Neural progenitor cell (in vitro differentiated cells): ENCODE measurements at regions not wholly inside any gene's neighbourhood (a gene's known extent, or its start where the extent isn't known, plus 50 kb on each side); places are given as distances from the start of the nearest gene placed in this dataset.

Source experiments
- DNase-seq: peaks from one replicate; pipeline ENCODE4 v3.0.0-alpha.2; 2016; ENCODE audit warnings: low spot score
- H2AFZ ChIP-seq: fragments of 200-600 bp; sonication (generic); replicated peaks from 2 replicates; pipeline ENCODE4 v1.6.1; 2016; ENCODE audit warnings: antibody characterized with exemption
- H3F3A ChIP-seq: fragments of 200-600 bp; sonication (generic); 2 replicates; pipeline ENCODE4 v1.6.1; 2016; ENCODE audit warnings: antibody characterized with exemption, low read depth
- H3K27ac ChIP-seq: fragments of 200-600 bp; sonication (generic); 2 replicates; pipeline ENCODE4 v1.5.1; 2016; ENCODE audit warnings: mild to moderate bottlenecking
- H3K27me3 ChIP-seq: fragments of 200-600 bp; sonication (generic); 2 replicates; pipeline ENCODE4 v1.6.1; 2016; ENCODE audit warnings: mild to moderate bottlenecking, moderate library complexity
- H3K36me3 ChIP-seq: fragments of 200-600 bp; sonication (generic); 2 replicates; pipeline ENCODE4 v1.5.1; 2016
- H3K4me1 ChIP-seq: fragments of 200-600 bp; sonication (generic); 2 replicates; pipeline ENCODE4 v1.6.1; 2016; ENCODE audit warnings: mixed run types
- H3K4me2 ChIP-seq: fragments of 200-600 bp; sonication (generic); 2 replicates; pipeline ENCODE4 v1.6.1; 2016
- H3K4me3 ChIP-seq: fragments of 200-600 bp; sonication (generic); 2 replicates; pipeline ENCODE4 v1.5.1; 2016
- H3K79me2 ChIP-seq: fragments of 200-600 bp; sonication (generic); 2 replicates; pipeline ENCODE4 v1.6.1; 2016; ENCODE audit warnings: low read depth
- H3K9ac ChIP-seq: fragments of 200-600 bp; sonication (generic); 2 replicates; pipeline ENCODE4 v1.6.1; 2016
- H3K9me3 ChIP-seq: fragments of 200-600 bp; sonication (generic); 2 replicates; pipeline ENCODE4 v1.5.1; 2016; ENCODE audit warnings: low read depth
- H4K20me1 ChIP-seq: fragments of 200-600 bp; sonication (generic); 2 replicates; pipeline ENCODE4 v1.6.1; 2016; ENCODE audit warnings: low read depth
- H3K27ac Mint-ChIP-seq: 3 replicates; pipeline ENCODE4 v1.8.0; 2021; ENCODE audit warnings: mixed read lengths
- H3K27me3 Mint-ChIP-seq: 2 replicates; pipeline ENCODE4 v1.8.0; 2022; ENCODE audit warnings: low read depth, mild to moderate bottlenecking, inconsistent platforms, moderate library complexity, mixed read lengths; ENCODE audit not compliant: insufficient read depth
- H3K36me3 Mint-ChIP-seq: 3 replicates; pipeline ENCODE4 v1.8.0; 2021; ENCODE audit warnings: mixed read lengths
- H3K4me1 Mint-ChIP-seq: 3 replicates; pipeline ENCODE4 v1.8.0; 2021; ENCODE audit warnings: mixed read lengths
- H3K4me3 Mint-ChIP-seq: 3 replicates; pipeline ENCODE4 v1.8.0; 2021; ENCODE audit warnings: mild to moderate bottlenecking, moderate library complexity, mixed read lengths
- H3K9me3 Mint-ChIP-seq: 3 replicates; pipeline ENCODE4 v1.8.0; 2020; ENCODE audit warnings: mixed read lengths
- CTCF ChIP-seq: fragments of 200-600 bp; sonication (generic); IDR thresholded peaks from 2 replicates; pipeline ENCODE4 v1.5.1; 2017; ENCODE audit warnings: antibody characterized with exemption, mild to moderate bottlenecking
- EZH2 ChIP-seq: fragments of 200-600 bp; sonication (generic); IDR thresholded peaks from 2 replicates; pipeline ENCODE4 v1.6.1; 2017; ENCODE audit warnings: antibody characterized with exemption, mild to moderate bottlenecking, moderate library complexity
- EZH2phosphoT487 ChIP-seq: fragments of 200-600 bp; sonication (generic); IDR thresholded peaks from 2 replicates; pipeline ENCODE4 v1.6.1; 2017; ENCODE audit warnings: antibody characterized with exemption

- Histone ChIP-seq H3K4me2 (no peak overlapping the region), H3K27ac (no peak overlapping the region), H3K4me3 (no peak overlapping the region), H3K4me1 (no peaks in the 10 kb centered on the region), H2AFZ (no peak overlapping the region), H3K27me3 (no peaks in the 10 kb centered on the region), H4K20me1 (no peaks in the 10 kb centered on the region), H3F3A (no peaks in the 10 kb centered on the region), H3K9ac (no peak overlapping the region), H3K9me3 (no peaks in the 10 kb centered on the region), H3K36me3 (no peaks in the 10 kb centered on the region), H3K79me2 (no peaks in the 10 kb centered on the region)
- Mint-ChIP-seq H3K4me3 (no peak overlapping the region), H3K27ac (no peak overlapping the region), H3K4me1 (peaks cover 11% of the 10 kb centered on the region), H3K36me3 (no peaks in the 10 kb centered on the region), H3K9me3 (no peaks in the 10 kb centered on the region), H3K27me3 (no peaks in the 10 kb centered on the region)
- DNase-seq = no peak
- TF ChIP-seq CTCF (no peak), EZH2 (no peak), EZH2phosphoT487 (no peak)
These were observed 201.3 kb upstream of the GALNT5 start for GRCh38 chr2:157056200-157056676.

- Mint-ChIP-seq H3K27me3 (no peaks in the 10 kb centered on the region), H3K9me3 (no peaks in the 10 kb centered on the region), H3K27ac (no peak overlapping the region), H3K4me3 (no peak overlapping the region), H3K36me3 (no peaks in the 10 kb centered on the region), H3K4me1 (peaks cover 7% of the 10 kb centered on the region)
- Histone ChIP-seq H3K4me1 (no peaks in the 10 kb centered on the region), H3K27ac (no peak overlapping the region), H3F3A (no peaks in the 10 kb centered on the region), H2AFZ (no peak overlapping the region), H4K20me1 (no peaks in the 10 kb centered on the region), H3K4me3 (no peak overlapping the region), H3K9ac (no peak overlapping the region), H3K9me3 (no peaks in the 10 kb centered on the region), H3K36me3 (no peaks in the 10 kb centered on the region), H3K27me3 (no peaks in the 10 kb centered on the region), H3K4me2 (no peak overlapping the region), H3K79me2 (no peaks in the 10 kb centered on the region)
- TF ChIP-seq CTCF (no peak), EZH2phosphoT487 (no peak), EZH2 (no peak)
- no peak for DNase-seq
These were observed 199.3 kb upstream of the GALNT5 start for GRCh38 chr2:157058161-157058560.

GRCh38 chr2:157059036-157059435, 198.5 kb upstream of the GALNT5 start:
- no peak for DNase-seq
- no peaks in the 10 kb centered on the region for H3K79me2 ChIP-seq
- no peaks in the 10 kb centered on the region for H3K36me3 Mint-ChIP-seq
- H3K27ac Mint-ChIP-seq = no peak overlapping the region
- H3F3A ChIP-seq = no peaks in the 10 kb centered on the region
- no peaks in the 10 kb centered on the region for H3K9me3 ChIP-seq
- H3K4me3 Mint-ChIP-seq = no peak overlapping the region
- no peak overlapping the region for H3K9ac ChIP-seq
- no peaks in the 10 kb centered on the region for H3K4me1 ChIP-seq
- TF ChIP-seq EZH2 = no peak
- no peak for TF ChIP-seq CTCF
- no peak for TF ChIP-seq EZH2phosphoT487
- no peak overlapping the region for H3K27ac ChIP-seq
- H3K4me2 ChIP-seq = no peak overlapping the region
- H2AFZ ChIP-seq = no peak overlapping the region
- no peaks in the 10 kb centered on the region for H3K27me3 Mint-ChIP-seq
- H3K9me3 Mint-ChIP-seq = no peaks in the 10 kb centered on the region
- H4K20me1 ChIP-seq = no peaks in the 10 kb centered on the region
- no peaks in the 10 kb centered on the region for H3K36me3 ChIP-seq
- H3K4me3 ChIP-seq = no peak overlapping the region
- H3K27me3 ChIP-seq = no peaks in the 10 kb centered on the region
- peaks cover 7% of the 10 kb centered on the region for H3K4me1 Mint-ChIP-seq
